Spleen (tissue), 11 donors: ENCODE measurements at regions not wholly inside any gene's neighbourhood (a gene's known extent, or its start where the extent isn't known, plus 50 kb on each side); places are given as distances from the start of the nearest gene placed in this dataset.

Source experiments
- DNase-seq: peaks from one replicate; pipeline ENCODE4 v3.0.0-alpha.2; 2020
- H3K27ac ChIP-seq, 8 donors: fragments of 200-600 bp; sonication (generic) in 7 of 8; 1 replicate in 4 of 8; 2 replicates in 4 of 8; pipeline versions ENCODE4 v1.5.0 to v1.8.0; 2016 to 2021; ENCODE audit warnings: inconsistent platforms in 4 of 8, mild to moderate bottlenecking in 4 of 8, moderate library complexity in 1 of 8
- H3K27me3 ChIP-seq, 7 donors: fragments of 200-600 bp; sonication (generic) in 6 of 7; replicated peaks in 1 of 7; 1 replicate in 4 of 7; 2 replicates in 3 of 7; pipeline versions ENCODE4 v1.5.0 to v1.8.0; 2016 to 2021; ENCODE audit warnings: inconsistent platforms in 3 of 7, mild to moderate bottlenecking in 1 of 7
- H3K36me3 ChIP-seq, 6 donors: fragments of 200-600 bp; sonication (generic) in 5 of 6; 1 replicate in 4 of 6; 2 replicates in 2 of 6; pipeline versions ENCODE4 v1.5.0 to v1.8.0; 2016 to 2021; ENCODE audit warnings: inconsistent platforms in 2 of 6
- H3K4me1 ChIP-seq, 6 donors: fragments of 200-600 bp; sonication (generic) in 5 of 6; 1 replicate in 3 of 6; 2 replicates in 3 of 6; pipeline versions ENCODE4 v1.5.0 to v1.8.0; 2016 to 2021; ENCODE audit warnings: inconsistent platforms in 3 of 6
- H3K4me3 ChIP-seq, 8 donors: fragments of 200-600 bp; sonication (generic) in 7 of 8; 1 replicate in 4 of 8; 2 replicates in 4 of 8; pipeline versions ENCODE4 v1.5.0 to v1.8.0; 2016 to 2021; ENCODE audit warnings: inconsistent platforms in 4 of 8, mild to moderate bottlenecking in 4 of 8, moderate library complexity in 2 of 8
- H3K9me3 ChIP-seq, 8 donors: fragments of 200-600 bp; sonication (generic) in 7 of 8; 1 replicate in 4 of 8; 2 replicates in 4 of 8; pipeline versions ENCODE4 v1.5.0 to v1.8.0; 2016 to 2021; ENCODE audit warnings: inconsistent platforms in 4 of 8
- CTCF ChIP-seq, 11 experiments: fragments of 200-600 bp in 7 of 11; fragments of 450-650 bp in 4 of 11; sonication (generic) in 4 of 11; IDR thresholded peaks in 8 of 11; conservative IDR thresholded peaks in 3 of 11; 1 replicate in 7 of 11; 2 replicates in 4 of 11; pipeline versions ENCODE4 v1.4.0 to v1.8.0; 2016 to 2021; ENCODE audit warnings: antibody characterized with exemption in 11 of 11, inconsistent platforms in 4 of 11, mild to moderate bottlenecking in 1 of 11
- POLR2A ChIP-seq, 3 donors: fragments of 450-650 bp; IDR thresholded peaks; one replicate each; pipeline ENCODE4 v1.5.1; 2017; ENCODE audit warnings: antibody characterized with exemption in 3 of 3, mild to moderate bottlenecking in 1 of 3
- POLR2AphosphoS5 ChIP-seq, 3 donors: sonication (generic); formaldehyde crosslinking; IDR thresholded peaks; one replicate each; pipeline ENCODE4 v1.5.1; 2017; ENCODE audit warnings: antibody characterized with exemption in 3 of 3
- WGBS, 5 donors: extraction: QIAGEN DNeasy Blood & Tissue Kit in 3 of 5; methylation state at CpG; one replicate each; pipeline versions ENCODE4 v1.1.5 to v1.1.7; 2013 to 2018; 5-methylcytosine and 5-hydroxymethylcytosine counted together
- intact Hi-C: fragments of 100-400 bp; cut with DNase I; formaldehyde crosslinking; loops from one replicate; pipeline ENCODE4 v1.15.0; 2023; ENCODE audit warnings: low total_unique reads
- donor health status: healthy with polysubstance abuse.
- donor health status: DM: no; HTN: no; CAD: no; lungs with moderate emphysema.
- donor health status: DM: no; HTN: no; CAD: no.
- donor health status: Bipolar disorder and iron deficiency.
- donor health status: healthy.
- donor health status: DM: no; HTN: no; CAD: no.
- donor health status: DM: yes; HTN: yes; CAD: no.

- WGBS, 5 donors = 63 to 81% (median 76%) methylated on average over 18 to 21 of the region's 21 CpGs
These were observed 93.2 kb upstream of the MYL10 start for GRCh38 chr7:101722247-101722646.

GRCh38 chr7:101723835-101724234, 93.6 kb upstream of the CUX1 start:
- WGBS, 5 donors = 50 to 89% (median 82%) methylated on average over 1 of the region's 1 CpG
- peaks cover 0 to 9% (median 0%) of the 10 kb centered on the region in 6 donors for H3K4me1 ChIP-seq
- intact Hi-C loops = no loop called here
- no peak for TF ChIP-seq POLR2A (IDR thresholded peaks at IDR 0.05)
- H3K4me3 ChIP-seq = no peak overlapping the region
- peaks cover 0 to 10% (median 2%) of the 10 kb centered on the region in 8 donors for H3K9me3 ChIP-seq
- H3K27me3 ChIP-seq = peaks cover 0 to 18% (median 0%) of the 10 kb centered on the region in 7 donors
- no peak for DNase-seq
- H3K36me3 ChIP-seq = no peaks in the 10 kb centered on the region
- H3K27ac ChIP-seq = no peak overlapping the region

More at GRCh38 chr7:101722247-101722646, 93.2 kb upstream of the MYL10 start:
- H3K27me3 ChIP-seq = peaks cover 0 to 18% (median 0%) of the 10 kb centered on the region in 7 donors
- H3K4me1 ChIP-seq = peaks cover 0 to 9% (median 0%) of the 10 kb centered on the region in 6 donors
- TF ChIP-seq POLR2AphosphoS5 (IDR thresholded peaks at IDR 0.05) (no peak), POLR2A (IDR thresholded peaks at IDR 0.05) (no peak), CTCF (IDR thresholded peaks at IDR 0.05 in 8 of 11, conservative IDR thresholded peaks at IDR 0.05 in 3 of 11) (no peak)
- H3K27ac ChIP-seq = no peak overlapping the region
- H3K9me3 ChIP-seq = peaks cover 0 to 10% (median 2%) of the 10 kb centered on the region in 8 donors
- DNase-seq = no peak
- H3K4me3 ChIP-seq = no peak overlapping the region
- intact Hi-C loops = no loop called here
- H3K36me3 ChIP-seq = no peaks in the 10 kb centered on the region

- Histone ChIP-seq H3K4me3 (no peak overlapping the region), H3K36me3 (no peaks in the 10 kb centered on the region), H3K27ac (no peak overlapping the region), H3K4me1 (peaks cover 0 to 11% (median 0%) of the 10 kb centered on the region in 6 donors), H3K9me3 (peaks cover 0 to 10% (median 2%) of the 10 kb centered on the region in 8 donors), H3K27me3 (peaks cover 0 to 18% (median 0%) of the 10 kb centered on the region in 7 donors)
- WGBS, 5 donors = 88 to 95% (median 92%) methylated on average over 9 of the region's 9 CpGs
- intact Hi-C loops = no loop called here
- no peak for TF ChIP-seq CTCF (IDR thresholded peaks at IDR 0.05 in 8 of 11, conservative IDR thresholded peaks at IDR 0.05 in 3 of 11)
- no peak for TF ChIP-seq POLR2A (IDR thresholded peaks at IDR 0.05)
- no peak for TF ChIP-seq POLR2AphosphoS5 (IDR thresholded peaks at IDR 0.05)
- DNase-seq = no peak
These were observed 92.5 kb upstream of the CUX1 start for GRCh38 chr7:101724957-101725356.

GRCh38 chr7:101725921-101726320, 91.5 kb upstream of the CUX1 start:
- no peak overlapping the region for H3K27ac ChIP-seq
- TF ChIP-seq POLR2A (IDR thresholded peaks at IDR 0.05) = no peak
- peaks cover 0 to 12% (median 0%) of the 10 kb centered on the region in 7 donors for H3K27me3 ChIP-seq
- no peak for DNase-seq
- 66 to 81% (median 69%) methylated on average over 4 to 7 of the region's 7 CpGs for WGBS, 5 donors
- H3K9me3 ChIP-seq = peaks cover 0 to 10% (median 2%) of the 10 kb centered on the region in 8 donors
- no peaks in the 10 kb centered on the region for H3K36me3 ChIP-seq
- H3K4me1 ChIP-seq = peaks cover 0 to 11% (median 0%) of the 10 kb centered on the region in 6 donors
- H3K4me3 ChIP-seq = no peak overlapping the region
- intact Hi-C loops = no loop called here

- WGBS, 5 donors = 90 to 97% (median 94%) methylated on average over 6 of the region's 6 CpGs
- H3K4me3 ChIP-seq = no peak overlapping the region
- peaks cover 0 to 10% (median 2%) of the 10 kb centered on the region in 8 donors for H3K9me3 ChIP-seq
- H3K4me1 ChIP-seq = peaks cover 0 to 11% (median 0%) of the 10 kb centered on the region in 6 donors
- no peak for TF ChIP-seq CTCF (IDR thresholded peaks at IDR 0.05 in 8 of 11, conservative IDR thresholded peaks at IDR 0.05 in 3 of 11)
- no peak for TF ChIP-seq POLR2AphosphoS5 (IDR thresholded peaks at IDR 0.05)
- no peak for TF ChIP-seq POLR2A (IDR thresholded peaks at IDR 0.05)
- DNase-seq = no peak
- peaks cover 0 to 5% (median 0%) of the 10 kb centered on the region in 7 donors for H3K27me3 ChIP-seq
- intact Hi-C loops = no loop called here
- no peak overlapping the region for H3K27ac ChIP-seq
- H3K36me3 ChIP-seq = no peaks in the 10 kb centered on the region
These were observed 90.2 kb upstream of the CUX1 start for GRCh38 chr7:101727184-101727583.
